Right kidney (tissue), 1 donor: ENCODE measurements at regions not wholly inside any gene's neighbourhood (a gene's known extent, or its start where the extent isn't known, plus 50 kb on each side); places are given as distances from the start of the nearest gene placed in this dataset.

Experiments used
- DNase-seq: peaks from one replicate; pipeline ENCODE4 v3.0.0-alpha.2; 2016

- DNase-seq: peak; percentile 51
Measured at GRCh38 chr10:123559066-123559822, 106.9 kb upstream of the GPR26 start.

GRCh38 chr10:123559823-123560092 is 106.4 kb upstream of the GPR26 start:
- no peak for DNase-seq

- no peak for DNase-seq
Measured at GRCh38 chr10:123560301-123561140, 105.6 kb upstream of the GPR26 start.

GRCh38 chr10:123561141-123561440 is 105.1 kb upstream of the GPR26 start:
- no peak for DNase-seq

GRCh38 chr10:123562387-123562786 is 103.8 kb upstream of the GPR26 start:
- no peak for DNase-seq

- no peak for DNase-seq
Measured at GRCh38 chr10:123562811-123563580, 103.2 kb upstream of the GPR26 start.

GRCh38 chr10:123563581-123563855 is 102.6 kb upstream of the GPR26 start:
- DNase-seq: no peak

GRCh38 chr10:123563994-123564393 is 102.2 kb upstream of the GPR26 start:
- DNase-seq: no peak

- DNase-seq: no peak
Measured at GRCh38 chr10:123564631-123565030, 101.5 kb upstream of the GPR26 start.

GRCh38 chr10:123565691-123566660 is 100.2 kb upstream of the GPR26 start:
- no peak for DNase-seq

GRCh38 chr10:123567984-123568739 is 98.0 kb upstream of the GPR26 start:
- no peak for DNase-seq

GRCh38 chr10:123568751-123569150 is 97.4 kb upstream of the GPR26 start:
- no peak for DNase-seq

GRCh38 chr10:123569436-123570035 is 96.6 kb upstream of the GPR26 start:
- DNase-seq: no peak

GRCh38 chr10:123570051-123570897 is 95.9 kb upstream of the GPR26 start:
- DNase-seq: no peak

GRCh38 chr10:123570898-123571515 is 95.1 kb upstream of the GPR26 start:
- no peak for DNase-seq

GRCh38 chr10:123571978-123572377 is 94.2 kb upstream of the GPR26 start:
- no peak for DNase-seq

GRCh38 chr10:123573236-123574108 is 92.7 kb upstream of the GPR26 start:
- DNase-seq: no peak

- DNase-seq: no peak
Measured at GRCh38 chr10:123574109-123574698, 92.0 kb upstream of the GPR26 start.
